BLaER1 treated with 17β-estradiol and CSF1 and Interleukin-3, amounts not matched to agents 10 nM and 100 nM (cell line): ENCODE measurements at regions not wholly inside any gene's neighbourhood (a gene's known extent, or its start where the extent isn't known, plus 50 kb on each side); places are given as distances from the start of the nearest gene placed in this dataset.

Experiments
- H3K27ac ChIP-seq, 11 experiments: shearing (Covaris generic); formaldehyde crosslinking; 2 replicates each; pipeline ENCODE4 v1.8.1; 2022
- H3K27me3 ChIP-seq, 11 experiments: shearing (Covaris generic); formaldehyde crosslinking; 2 replicates each; pipeline ENCODE4 v1.8.1; 2022
- H3K36me3 ChIP-seq, 11 experiments: shearing (Covaris generic); formaldehyde crosslinking; 2 replicates each; pipeline ENCODE4 v1.8.1; 2022
- H3K4me1 ChIP-seq, 10 experiments: shearing (Covaris generic); formaldehyde crosslinking; 2 replicates each; pipeline ENCODE4 v1.8.1; 2022
- H3K4me2 ChIP-seq, 11 experiments: shearing (Covaris generic); formaldehyde crosslinking; 2 replicates each; pipeline ENCODE4 v1.8.1; 2022
- H3K4me3 ChIP-seq, 10 experiments: shearing (Covaris generic); formaldehyde crosslinking; 2 replicates each; pipeline ENCODE4 v1.8.1; 2022
- H3K9ac ChIP-seq, 11 experiments: shearing (Covaris generic); formaldehyde crosslinking; 2 replicates each; pipeline ENCODE4 v1.8.1; 2022
- H3K9me3 ChIP-seq, 11 experiments: shearing (Covaris generic); formaldehyde crosslinking; replicated peaks in 1 of 11; 2 replicates each; pipeline ENCODE4 v1.8.1; 2022
- H4K20me1 ChIP-seq, 11 experiments: shearing (Covaris generic); formaldehyde crosslinking; 2 replicates each; pipeline ENCODE4 v1.8.1; 2022
- Cebpa-rat ChIP-seq, 11 experiments: shearing (Covaris generic); IDR thresholded peaks; 2 replicates each; pipeline ENCODE4 v1.8.1; 2022

DNA sequence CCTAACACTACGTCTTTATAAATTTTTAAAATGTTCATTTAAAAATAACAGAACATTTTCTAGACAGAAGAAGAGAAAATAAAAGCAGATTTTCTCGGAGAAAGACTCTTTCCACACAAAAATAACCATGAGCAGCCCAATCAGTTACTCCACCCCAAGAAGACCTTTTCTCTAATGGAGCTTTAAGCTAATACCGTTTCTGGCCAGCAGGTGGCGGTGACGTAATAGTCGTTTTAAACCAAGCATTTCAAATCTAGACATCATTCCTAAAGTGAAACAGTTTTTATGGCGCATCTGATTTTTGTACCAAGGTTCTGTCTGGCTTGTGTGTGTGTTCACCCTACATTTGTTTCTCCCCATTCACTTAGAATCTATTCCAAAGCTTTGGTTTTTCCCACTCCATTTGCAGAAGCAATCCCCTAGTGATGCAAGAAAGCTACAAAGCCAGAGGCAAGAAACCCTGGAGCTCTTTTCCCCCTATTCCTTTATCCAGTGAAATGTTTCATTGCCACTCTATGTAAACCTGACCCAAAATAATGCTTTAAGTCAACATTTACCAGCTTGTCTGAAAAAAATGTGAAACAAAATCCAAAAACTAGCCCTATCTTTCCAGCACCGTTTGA lies 336.7 kb upstream of the IGF1R start:
- Histone ChIP-seq H3K4me2 (no peak overlapping the region), H4K20me1 (no peaks in the 10 kb centered on the region), H3K4me1 (no peaks in the 10 kb centered on the region), H3K27ac (no peak overlapping the region), H3K4me3 (no peak overlapping the region), H3K36me3 (no peaks in the 10 kb centered on the region), H3K9ac (no peak overlapping the region), H3K27me3 (no peaks in the 10 kb centered on the region), H3K9me3 (peaks cover 0 to 11% (median 7%) of the 10 kb centered on the region in 11 experiments; a peak in 8 of 22 replicates)
- TF ChIP-seq Cebpa-rat (IDR thresholded peaks at IDR 0.05), result peak in 3 of 11 experiments; percentile 7 to 57 (median 41); a peak in 4 of 22 replicates

DNA sequence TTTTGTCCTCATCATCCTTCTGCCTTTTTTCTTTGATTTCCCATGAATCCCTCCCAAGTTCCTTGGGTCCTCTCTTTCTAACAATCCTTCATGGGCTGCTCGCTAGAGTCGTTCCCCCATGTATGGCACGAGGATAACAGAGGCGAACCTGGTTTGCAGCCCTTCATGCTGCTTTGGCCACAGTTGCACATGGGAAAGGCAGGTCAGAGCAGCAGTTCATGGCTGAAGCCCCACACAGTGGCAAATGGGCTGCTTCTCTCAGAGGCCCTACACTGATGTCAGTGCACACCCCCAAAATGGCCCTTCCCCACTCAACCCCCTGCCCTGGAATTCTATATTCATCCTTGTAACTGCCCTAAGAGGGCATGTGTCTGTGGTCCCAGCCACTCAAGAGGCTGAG lies 335.4 kb upstream of the IGF1R start:
- Histone ChIP-seq H3K27ac (no peak overlapping the region), H3K9ac (no peak overlapping the region), H3K4me2 (no peak overlapping the region), H3K4me1 (no peaks in the 10 kb centered on the region), H4K20me1 (no peaks in the 10 kb centered on the region), H3K36me3 (no peaks in the 10 kb centered on the region), H3K9me3 (peaks cover 0 to 12% (median 6%) of the 10 kb centered on the region in 11 experiments; a peak in 13 of 22 replicates), H3K27me3 (no peaks in the 10 kb centered on the region), H3K4me3 (no peak overlapping the region)
- TF ChIP-seq Cebpa-rat (IDR thresholded peaks at IDR 0.05), result no peak

DNA sequence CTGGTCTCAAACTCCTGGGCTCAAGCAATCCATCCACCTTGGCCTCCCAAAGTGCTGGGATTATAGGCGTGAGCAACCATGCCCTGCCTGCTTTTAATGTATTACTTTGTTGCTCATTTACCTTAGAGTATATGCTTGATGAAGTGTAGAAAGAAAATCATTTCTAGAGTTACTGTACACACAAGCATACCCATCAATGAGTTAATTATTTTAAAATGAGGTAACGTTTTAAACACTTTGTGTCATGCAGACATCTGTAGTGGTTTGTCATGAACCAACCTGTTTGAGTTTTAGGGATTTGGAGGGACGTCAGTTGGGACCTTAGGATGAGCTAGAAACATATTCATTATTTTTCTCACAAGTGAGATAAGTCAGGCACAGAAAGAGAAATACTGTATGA lies 332.4 kb upstream of the IGF1R start:
- Histone ChIP-seq H3K9me3 (peaks cover 20 to 34% (median 28%) of the 10 kb centered on the region in 11 experiments), H3K9ac (no peak overlapping the region), H3K27ac (no peak overlapping the region), H3K4me3 (no peak overlapping the region), H3K4me1 (peaks cover 0 to 10% (median 4%) of the 10 kb centered on the region in 10 experiments; a peak in 12 of 20 replicates), H3K36me3 (no peaks in the 10 kb centered on the region), H3K4me2 (no peak overlapping the region), H3K27me3 (no peaks in the 10 kb centered on the region), H4K20me1 (no peaks in the 10 kb centered on the region)
- TF ChIP-seq Cebpa-rat (IDR thresholded peaks at IDR 0.05), result no peak

DNA sequence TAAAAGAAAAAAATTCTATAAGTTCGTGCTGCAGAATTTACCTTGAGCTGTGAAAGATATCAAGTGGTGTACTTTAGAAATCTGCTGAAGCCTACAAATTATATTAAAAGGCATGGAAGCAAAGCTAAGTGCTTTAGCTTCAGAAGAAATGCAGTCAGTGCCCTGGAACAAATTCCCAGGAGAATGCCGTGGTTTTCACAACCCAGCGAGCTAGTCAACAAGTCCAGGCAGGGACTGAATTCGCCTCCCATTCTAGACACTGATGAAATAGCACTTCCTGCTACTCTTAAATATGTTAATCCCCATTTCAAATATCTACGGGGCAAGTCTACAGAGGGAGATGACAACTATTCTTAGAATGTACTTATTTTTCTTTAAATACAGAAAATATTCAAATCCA lies 326.4 kb upstream of the IGF1R start:
- Histone ChIP-seq H3K27ac (peak overlapping the region in 6 of 11 experiments; percentile 36 to 67 (median 62); a peak in 11 of 22 replicates), H3K9me3 (peaks cover 36 to 59% (median 47%) of the 10 kb centered on the region in 11 experiments), H4K20me1 (no peaks in the 10 kb centered on the region), H3K4me1 (peaks cover 6 to 27% (median 22%) of the 10 kb centered on the region in 10 experiments; a peak in 19 of 20 replicates), H3K4me3 (no peak overlapping the region), H3K36me3 (peaks cover 0 to 4% (median 0%) of the 10 kb centered on the region in 11 experiments; a peak in 1 of 22 replicates), H3K27me3 (no peaks in the 10 kb centered on the region), H3K4me2 (peak overlapping the region; percentile 50 to 76 (median 70); a peak in 21 of 22 replicates), H3K9ac (peak overlapping the region in 2 of 11 experiments; percentile 19 to 35; a peak in 2 of 22 replicates)
- TF ChIP-seq Cebpa-rat (IDR thresholded peaks at IDR 0.05), result peak in 1 of 11 experiments; percentile 48; a peak in 1 of 22 replicates

DNA sequence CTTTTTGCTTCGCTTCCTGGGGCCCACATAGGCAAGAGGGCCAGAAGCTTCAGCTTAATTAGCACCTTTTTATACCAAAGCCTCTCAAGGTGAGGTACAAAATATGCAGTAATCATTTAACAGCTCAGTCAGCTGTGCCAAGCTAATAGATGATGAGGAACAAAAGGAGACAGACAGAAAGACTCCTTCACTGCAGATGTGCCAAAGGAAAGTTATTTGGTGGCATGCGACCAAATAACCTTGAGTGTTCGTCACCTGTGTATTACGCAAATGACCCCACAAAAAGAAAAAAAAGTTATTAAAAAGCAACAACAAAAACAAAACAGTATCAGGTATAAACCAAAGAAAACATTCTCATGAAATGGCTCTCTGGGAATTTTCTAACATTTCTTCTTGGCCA lies 325.8 kb upstream of the IGF1R start:
- no peak for TF ChIP-seq Cebpa-rat (IDR thresholded peaks at IDR 0.05)
- peaks cover 36 to 59% (median 46%) of the 10 kb centered on the region in 11 experiments for H3K9me3 ChIP-seq
- no peak overlapping the region for H3K4me3 ChIP-seq
- H3K4me2 ChIP-seq, result peak overlapping the region in 9 of 11 experiments; percentile 57 to 76 (median 71); a peak in 17 of 22 replicates
- H3K27me3 ChIP-seq, result no peaks in the 10 kb centered on the region
- peak overlapping the region in 6 of 11 experiments; percentile 36 to 67 (median 62); a peak in 11 of 22 replicates for H3K27ac ChIP-seq
- H3K36me3 ChIP-seq, result peaks cover 0 to 4% (median 0%) of the 10 kb centered on the region in 11 experiments; a peak in 1 of 22 replicates
- peaks cover 6 to 27% (median 22%) of the 10 kb centered on the region in 10 experiments; a peak in 19 of 20 replicates for H3K4me1 ChIP-seq
- H3K9ac ChIP-seq, result peak overlapping the region in 2 of 11 experiments; percentile 19 to 35; a peak in 1 of 22 replicates
- H4K20me1 ChIP-seq, result no peaks in the 10 kb centered on the region

DNA sequence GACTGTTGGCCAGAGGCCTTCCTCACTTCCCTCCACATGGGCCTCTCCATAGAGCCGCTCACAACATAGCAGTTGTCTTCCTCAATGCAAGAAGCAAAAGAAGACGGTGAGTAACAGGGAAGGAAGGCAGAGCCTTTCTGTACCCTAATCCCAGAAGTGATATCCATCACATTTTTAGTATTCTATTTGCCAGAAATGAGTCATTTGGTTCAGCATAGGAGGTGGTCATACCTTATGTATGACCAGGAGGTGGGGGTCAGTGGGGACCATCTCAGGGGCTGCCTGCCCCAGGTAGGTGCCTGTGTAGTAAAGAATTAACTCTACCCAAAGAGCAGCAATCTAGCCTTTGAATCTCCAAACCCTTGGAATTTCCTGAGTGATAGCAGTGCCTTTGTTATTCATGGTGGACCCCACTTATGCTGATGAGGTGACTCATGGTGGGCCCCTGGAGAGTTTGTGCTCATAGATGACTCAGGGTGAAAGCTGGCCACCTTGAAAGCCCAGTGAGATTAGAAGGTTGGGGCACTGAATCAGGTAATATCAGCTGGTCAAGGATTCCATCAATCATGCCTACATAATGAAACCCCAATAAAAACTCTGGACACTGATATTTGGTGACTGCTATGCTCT lies 323.9 kb upstream of the IGF1R start:
- Histone ChIP-seq H4K20me1 (no peaks in the 10 kb centered on the region), H3K27ac (no peak overlapping the region), H3K4me2 (no peak overlapping the region), H3K27me3 (no peaks in the 10 kb centered on the region), H3K9me3 (peaks cover 21 to 40% (median 29%) of the 10 kb centered on the region in 11 experiments), H3K36me3 (peaks cover 0 to 4% (median 0%) of the 10 kb centered on the region in 11 experiments; a peak in 1 of 22 replicates), H3K9ac (no peak overlapping the region), H3K4me3 (no peak overlapping the region), H3K4me1 (peaks cover 6 to 27% (median 22%) of the 10 kb centered on the region in 10 experiments; a peak in 19 of 20 replicates)
- TF ChIP-seq Cebpa-rat (IDR thresholded peaks at IDR 0.05), result no peak

DNA sequence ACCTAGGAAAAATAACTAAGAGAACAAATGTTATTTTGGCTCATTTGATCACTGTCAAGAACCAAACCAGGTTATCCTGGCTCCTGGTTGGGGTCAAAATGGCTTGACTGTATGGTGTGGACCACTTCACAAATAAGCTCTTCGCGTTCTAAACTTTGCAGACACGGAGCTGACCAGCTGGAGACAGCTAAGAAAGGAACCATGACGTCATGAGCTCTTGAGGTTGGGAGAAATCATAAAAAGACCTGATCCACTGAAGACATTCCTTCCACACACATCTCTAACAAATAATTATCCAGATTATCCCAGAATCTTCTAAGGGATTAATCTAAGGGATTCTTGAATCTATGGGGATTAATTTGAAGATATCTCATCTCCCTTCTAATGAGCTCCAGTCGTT lies 321.5 kb upstream of the IGF1R start:
- peaks cover 0 to 4% (median 0%) of the 10 kb centered on the region in 11 experiments; a peak in 1 of 22 replicates for H3K36me3 ChIP-seq
- H3K4me1 ChIP-seq, result peaks cover 2 to 14% (median 12%) of the 10 kb centered on the region in 10 experiments; a peak in 19 of 20 replicates
- H3K9me3 ChIP-seq, result peaks cover 16 to 29% (median 20%) of the 10 kb centered on the region in 11 experiments
- H3K4me2 ChIP-seq, result no peak overlapping the region
- H3K9ac ChIP-seq, result no peak overlapping the region
- H3K4me3 ChIP-seq, result no peak overlapping the region
- no peak for TF ChIP-seq Cebpa-rat (IDR thresholded peaks at IDR 0.05)
- no peaks in the 10 kb centered on the region for H3K27me3 ChIP-seq
- H3K27ac ChIP-seq, result no peak overlapping the region
- no peaks in the 10 kb centered on the region for H4K20me1 ChIP-seq

DNA sequence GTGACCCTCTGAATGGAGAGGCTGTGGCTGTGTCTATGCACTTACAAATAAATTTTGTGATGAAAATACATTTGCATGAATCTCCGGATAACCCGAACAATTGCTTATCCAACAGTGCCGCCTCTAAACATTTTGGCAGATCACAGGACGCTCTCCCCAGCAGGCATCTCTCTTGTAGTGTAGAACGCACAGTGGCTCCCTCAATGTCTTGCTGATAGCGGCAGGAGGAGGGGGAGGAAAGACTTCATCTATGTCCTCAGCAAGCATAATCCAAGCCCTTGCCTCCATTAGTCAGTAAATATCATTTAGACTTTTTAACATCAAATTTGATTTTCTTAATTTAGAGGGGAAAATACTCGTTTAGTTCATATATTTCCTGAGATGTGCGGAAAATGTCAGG lies 318.1 kb upstream of the IGF1R start:
- Histone ChIP-seq H3K9me3 (peaks cover 2 to 15% (median 6%) of the 10 kb centered on the region in 11 experiments), H3K9ac (no peak overlapping the region), H3K4me1 (peaks cover 0 to 5% (median 0%) of the 10 kb centered on the region in 10 experiments; a peak in 1 of 20 replicates), H3K36me3 (no peaks in the 10 kb centered on the region), H3K27me3 (no peaks in the 10 kb centered on the region), H3K4me3 (no peak overlapping the region), H4K20me1 (no peaks in the 10 kb centered on the region), H3K27ac (no peak overlapping the region), H3K4me2 (no peak overlapping the region)
- TF ChIP-seq Cebpa-rat (IDR thresholded peaks at IDR 0.05), result no peak
